ENCODE measurements at regions not wholly inside any gene's neighbourhood (a gene's known extent, or its start where the extent isn't known, plus 50 kb on each side); places are given as distances from the start of the nearest gene placed in this dataset.
"Not testable (repeated sequence)": the region's sequence is repeated elsewhere in the genome, so short reads cannot be mapped to it uniquely, and the experiment has no call there.

- Mint-ChIP-seq H3K36me3 (ENCODE audit: insufficient read depth) (peaks cover 2% of the 10 kb centered on the region), H3K9me3 (ENCODE audit: low read depth) (peaks cover 18% of the 10 kb centered on the region)
These were observed 178.4 kb downstream of the SPTSSA start for GRCh38 chr14:34283590-34283989.

GRCh38 chr14:34277191-34277590, 184.8 kb downstream of the SPTSSA start:
- Mint-ChIP-seq H3K27me3 (no peaks in the 10 kb centered on the region), H3K4me1 (ENCODE audit: low read depth) (peaks cover 12% of the 10 kb centered on the region), H3K36me3 (ENCODE audit: insufficient read depth) (peaks cover 2% of the 10 kb centered on the region), H3K27ac (no peak overlapping the region), H3K4me3 (ENCODE audit: low read depth) (no peak overlapping the region), H3K9me3 (ENCODE audit: low read depth) (peaks cover 11% of the 10 kb centered on the region)
- TF ChIP-seq CTCF (IDR thresholded peaks at IDR 0.05; ENCODE audit: unreplicated experiment) = no peak
- no peak for DNase-seq (ENCODE audit: low spot score, unreplicated experiment)

More at GRCh38 chr14:34283590-34283989, 178.4 kb downstream of the SPTSSA start:
- DNase-seq (ENCODE audit: low spot score, unreplicated experiment) = no peak
- TF ChIP-seq CTCF (IDR thresholded peaks at IDR 0.05; ENCODE audit: unreplicated experiment) = no peak
- H3K4me1 Mint-ChIP-seq (ENCODE audit: low read depth) = no peaks in the 10 kb centered on the region
- H3K27ac Mint-ChIP-seq = no peak overlapping the region
- H3K27me3 Mint-ChIP-seq = no peaks in the 10 kb centered on the region
- no peak overlapping the region for H3K4me3 Mint-ChIP-seq (ENCODE audit: low read depth)

GRCh38 chr14:34275530-34275929, 186.5 kb downstream of the SPTSSA start:
- H3K27ac Mint-ChIP-seq = peak overlapping the region; percentile 79
- peaks cover 12% of the 10 kb centered on the region for H3K4me1 Mint-ChIP-seq (ENCODE audit: low read depth)
- no peak overlapping the region for H3K4me3 Mint-ChIP-seq (ENCODE audit: low read depth)
- H3K36me3 Mint-ChIP-seq (ENCODE audit: insufficient read depth) = no peaks in the 10 kb centered on the region
- no peaks in the 10 kb centered on the region for H3K27me3 Mint-ChIP-seq
- peaks cover 3% of the 10 kb centered on the region for H3K9me3 Mint-ChIP-seq (ENCODE audit: low read depth)
- TF ChIP-seq CTCF (IDR thresholded peaks at IDR 0.05; ENCODE audit: unreplicated experiment) = no peak
- no peak for DNase-seq (ENCODE audit: low spot score, unreplicated experiment)

GRCh38 chr14:34275078-34275477, 187.0 kb downstream of the SPTSSA start:
- no peak for DNase-seq (ENCODE audit: low spot score, unreplicated experiment)
- no peaks in the 10 kb centered on the region for H3K27me3 Mint-ChIP-seq
- no peaks in the 10 kb centered on the region for H3K9me3 Mint-ChIP-seq (ENCODE audit: low read depth)
- no peak overlapping the region for H3K27ac Mint-ChIP-seq
- H3K4me1 Mint-ChIP-seq (ENCODE audit: low read depth) = peaks cover 12% of the 10 kb centered on the region
- no peak for TF ChIP-seq CTCF (IDR thresholded peaks at IDR 0.05; ENCODE audit: unreplicated experiment)
- no peaks in the 10 kb centered on the region for H3K36me3 Mint-ChIP-seq (ENCODE audit: insufficient read depth)
- H3K4me3 Mint-ChIP-seq (ENCODE audit: low read depth) = no peak overlapping the region

- H3K4me3 Mint-ChIP-seq (ENCODE audit: low read depth); H3K27me3 Mint-ChIP-seq; H3K27ac Mint-ChIP-seq; DNase-seq (ENCODE audit: low spot score, unreplicated experiment); H3K36me3 Mint-ChIP-seq (ENCODE audit: insufficient read depth); H3K9me3 Mint-ChIP-seq (ENCODE audit: low read depth): not testable (repeated sequence)
- H3K4me1 Mint-ChIP-seq (ENCODE audit: low read depth) = peaks cover 12% of the 10 kb centered on the region
These were observed 188.3 kb downstream of the SPTSSA start for GRCh38 chr14:34273716-34274115.

- no peaks in the 10 kb centered on the region for H3K27me3 Mint-ChIP-seq
- peaks cover 2% of the 10 kb centered on the region for H3K4me1 Mint-ChIP-seq (ENCODE audit: low read depth)
- no peak for DNase-seq (ENCODE audit: low spot score, unreplicated experiment)
- no peak for TF ChIP-seq CTCF (IDR thresholded peaks at IDR 0.05; ENCODE audit: unreplicated experiment)
- no peak overlapping the region for H3K27ac Mint-ChIP-seq
- H3K36me3 Mint-ChIP-seq (ENCODE audit: insufficient read depth) = no peaks in the 10 kb centered on the region
- no peaks in the 10 kb centered on the region for H3K9me3 Mint-ChIP-seq (ENCODE audit: low read depth)
- no peak overlapping the region for H3K4me3 Mint-ChIP-seq (ENCODE audit: low read depth)
These were observed 191.7 kb downstream of the SPTSSA start for GRCh38 chr14:34270361-34270760.
